ENCODE measurements at regions not wholly inside any gene's neighbourhood (a gene's known extent, or its start where the extent isn't known, plus 50 kb on each side); places are given as distances from the start of the nearest gene placed in this dataset.

DNA sequence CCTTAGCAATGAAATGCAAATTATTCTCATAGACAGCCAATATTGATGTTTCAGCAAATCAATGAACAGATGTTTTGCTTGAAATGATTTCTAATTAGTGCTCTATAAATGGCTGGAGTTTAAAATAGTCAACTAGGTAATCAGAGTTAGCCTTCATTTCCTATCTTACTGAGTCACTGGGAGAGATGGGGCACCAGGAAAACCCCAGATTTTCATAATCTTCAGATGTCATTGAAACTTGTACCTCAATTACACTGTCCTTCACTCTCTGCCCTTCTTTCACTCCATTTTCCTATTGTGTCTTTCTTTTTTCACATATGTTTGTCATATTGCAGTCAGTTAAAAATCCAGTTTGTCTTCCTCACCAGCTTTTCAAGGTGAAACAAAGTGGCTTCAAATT, 92.7 kb downstream of the C12orf75 start:
- no peak for DNase-seq (ENCODE audit: low read depth)
- TF ChIP-seq, protein P1, sequence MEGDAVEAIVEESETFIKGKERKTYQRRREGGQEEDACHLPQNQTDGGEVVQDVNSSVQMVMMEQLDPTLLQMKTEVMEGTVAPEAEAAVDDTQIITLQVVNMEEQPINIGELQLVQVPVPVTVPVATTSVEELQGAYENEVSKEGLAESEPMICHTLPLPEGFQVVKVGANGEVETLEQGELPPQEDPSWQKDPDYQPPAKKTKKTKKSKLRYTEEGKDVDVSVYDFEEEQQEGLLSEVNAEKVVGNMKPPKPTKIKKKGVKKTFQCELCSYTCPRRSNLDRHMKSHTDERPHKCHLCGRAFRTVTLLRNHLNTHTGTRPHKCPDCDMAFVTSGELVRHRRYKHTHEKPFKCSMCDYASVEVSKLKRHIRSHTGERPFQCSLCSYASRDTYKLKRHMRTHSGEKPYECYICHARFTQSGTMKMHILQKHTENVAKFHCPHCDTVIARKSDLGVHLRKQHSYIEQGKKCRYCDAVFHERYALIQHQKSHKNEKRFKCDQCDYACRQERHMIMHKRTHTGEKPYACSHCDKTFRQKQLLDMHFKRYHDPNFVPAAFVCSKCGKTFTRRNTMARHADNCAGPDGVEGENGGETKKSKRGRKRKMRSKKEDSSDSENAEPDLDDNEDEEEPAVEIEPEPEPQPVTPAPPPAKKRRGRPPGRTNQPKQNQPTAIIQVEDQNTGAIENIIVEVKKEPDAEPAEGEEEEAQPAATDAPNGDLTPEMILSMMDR (IDR thresholded peaks at IDR 0.05; ENCODE audit: insufficient read depth, low read length, poor library complexity, severe bottlenecking), result no peak
- no peak overlapping the region for H3K4me3 ChIP-seq (ENCODE audit: low read depth, low read length)
- H3K27me3 ChIP-seq (ENCODE audit: control insufficient read depth, insufficient read depth, low read length), result no peaks in the 10 kb centered on the region
- no peaks in the 10 kb centered on the region for H3K36me3 ChIP-seq (ENCODE audit: control insufficient read depth, insufficient read depth, low read length)

DNA sequence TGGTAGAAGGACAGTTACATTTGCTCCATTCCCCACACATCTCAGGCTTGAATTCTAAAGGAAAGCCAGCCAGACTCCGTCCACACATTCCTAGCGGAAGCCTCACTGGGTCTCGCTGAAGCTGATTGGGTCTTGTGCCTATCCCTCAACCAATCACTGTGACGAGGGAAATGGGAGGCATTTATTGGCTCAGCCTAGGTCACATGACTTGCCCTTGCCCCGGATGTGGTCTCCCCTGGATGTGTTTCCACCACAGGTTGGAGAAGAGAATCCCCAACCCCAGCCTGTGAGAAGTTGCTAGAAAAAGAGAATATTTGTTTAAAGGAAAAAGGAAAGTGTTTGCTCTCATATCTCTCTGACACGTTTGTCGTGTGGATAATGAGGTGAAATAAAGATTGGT, 93.4 kb downstream of the C12orf75 start:
- Histone ChIP-seq H3K36me3 (ENCODE audit: control insufficient read depth, insufficient read depth, low read length) (no peaks in the 10 kb centered on the region), H3K4me3 (ENCODE audit: low read depth, low read length) (no peak overlapping the region), H3K27me3 (ENCODE audit: control insufficient read depth, insufficient read depth, low read length) (no peaks in the 10 kb centered on the region)
- TF ChIP-seq, protein P1 (IDR thresholded peaks at IDR 0.05; ENCODE audit: insufficient read depth, low read length, poor library complexity, severe bottlenecking), result no peak
- no peak for DNase-seq (ENCODE audit: low read depth)

- no peak overlapping the region for H3K4me3 ChIP-seq (ENCODE audit: low read depth, low read length)
- H3K36me3 ChIP-seq (ENCODE audit: control insufficient read depth, insufficient read depth, low read length), result no peaks in the 10 kb centered on the region
- DNase-seq (ENCODE audit: low read depth), result no peak
- TF ChIP-seq, protein P1 (IDR thresholded peaks at IDR 0.05; ENCODE audit: insufficient read depth, low read length, poor library complexity, severe bottlenecking), result no peak
- H3K27me3 ChIP-seq (ENCODE audit: control insufficient read depth, insufficient read depth, low read length), result no peaks in the 10 kb centered on the region
Observed at GRCh38 chr12:105425254-105426174, 95.0 kb downstream of the C12orf75 start.

GRCh38 chr12:105426766-105427165, 96.3 kb downstream of the C12orf75 start:
- no peaks in the 10 kb centered on the region for H3K36me3 ChIP-seq (ENCODE audit: control insufficient read depth, insufficient read depth, low read length)
- TF ChIP-seq, protein P1 (IDR thresholded peaks at IDR 0.05; ENCODE audit: insufficient read depth, low read length, poor library complexity, severe bottlenecking), result no peak
- no peak for DNase-seq (ENCODE audit: low read depth)
- H3K27me3 ChIP-seq (ENCODE audit: control insufficient read depth, insufficient read depth, low read length), result no peaks in the 10 kb centered on the region
- H3K4me3 ChIP-seq (ENCODE audit: low read depth, low read length), result no peak overlapping the region

- no peak for DNase-seq (ENCODE audit: low read depth)
- Histone ChIP-seq H3K4me3 (ENCODE audit: low read depth, low read length) (no peak overlapping the region), H3K36me3 (ENCODE audit: control insufficient read depth, insufficient read depth, low read length) (no peaks in the 10 kb centered on the region), H3K27me3 (ENCODE audit: control insufficient read depth, insufficient read depth, low read length) (no peaks in the 10 kb centered on the region)
- TF ChIP-seq, protein P1 (IDR thresholded peaks at IDR 0.05; ENCODE audit: insufficient read depth, low read length, poor library complexity, severe bottlenecking), result peak; percentile 7
Observed at GRCh38 chr12:105427883-105428282, 97.4 kb downstream of the C12orf75 start.

All from kidney epithelial cell (primary cell).